ENCODE measurements at regions not wholly inside any gene's neighbourhood (a gene's known extent, or its start where the extent isn't known, plus 50 kb on each side); places are given as distances from the start of the nearest gene placed in this dataset.
"Not testable (repeated sequence)": the region's sequence is repeated elsewhere in the genome, so short reads cannot be mapped to it uniquely, and the experiment has no call there.

DNA sequence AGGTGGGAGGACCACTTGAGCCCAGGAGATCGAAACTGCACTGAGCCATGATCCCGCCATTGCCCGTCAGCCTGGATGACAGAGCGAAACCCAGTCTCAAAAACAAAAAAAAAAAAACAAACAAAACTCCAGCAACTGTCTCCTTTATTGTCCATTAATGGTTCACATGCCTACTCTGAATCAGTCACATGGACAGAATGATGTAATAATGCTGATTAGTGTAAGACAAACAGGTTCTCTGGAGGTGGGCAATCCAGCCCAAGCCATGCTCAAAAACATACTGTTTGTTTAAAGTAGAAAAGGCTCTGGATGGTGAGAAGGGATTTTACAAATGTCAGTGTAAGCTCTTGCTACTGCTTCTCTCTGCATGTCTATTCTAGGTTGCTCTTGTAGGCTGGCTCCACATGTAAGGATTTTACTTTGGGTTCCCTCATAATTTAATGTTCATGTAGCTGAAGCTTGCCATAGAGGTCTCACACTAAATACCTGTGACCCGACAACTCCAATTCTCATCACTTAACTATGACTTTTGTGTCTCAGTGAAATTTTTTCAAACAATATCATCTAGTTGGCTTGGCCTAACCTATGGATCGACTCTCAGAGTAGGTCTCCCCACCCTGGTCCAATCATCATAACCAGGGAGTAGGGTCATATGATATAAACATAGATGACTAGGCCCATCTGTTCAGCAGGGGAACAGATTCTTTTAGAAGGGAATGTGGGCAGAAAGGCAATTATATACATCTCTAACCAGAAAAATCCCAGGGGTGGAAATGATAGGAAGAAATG is 83.9 kb upstream of the SLC39A10 start:
- no peak for DNase-seq (ENCODE audit: low spot score)

DNA sequence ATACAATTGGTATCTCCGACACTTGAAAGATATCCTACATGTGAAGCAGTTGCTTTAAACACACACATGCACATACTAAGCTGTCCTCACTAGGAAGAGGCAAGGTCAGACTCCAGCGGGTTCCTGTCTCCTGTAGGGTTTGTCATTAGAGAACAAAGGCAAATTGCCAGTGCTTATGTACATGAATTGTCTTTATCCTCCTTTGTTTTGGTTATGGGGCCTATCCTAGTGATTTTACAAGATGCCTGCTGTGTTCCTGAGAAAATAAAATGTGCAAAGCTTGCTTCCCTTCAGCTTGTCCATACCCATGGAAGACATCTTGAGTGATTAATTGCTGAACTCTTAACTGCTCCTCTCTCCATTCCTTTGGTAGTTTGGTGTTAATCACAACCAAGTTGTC is 86.7 kb upstream of the SLC39A10 start:
- no peak for DNase-seq (ENCODE audit: low spot score)

DNA sequence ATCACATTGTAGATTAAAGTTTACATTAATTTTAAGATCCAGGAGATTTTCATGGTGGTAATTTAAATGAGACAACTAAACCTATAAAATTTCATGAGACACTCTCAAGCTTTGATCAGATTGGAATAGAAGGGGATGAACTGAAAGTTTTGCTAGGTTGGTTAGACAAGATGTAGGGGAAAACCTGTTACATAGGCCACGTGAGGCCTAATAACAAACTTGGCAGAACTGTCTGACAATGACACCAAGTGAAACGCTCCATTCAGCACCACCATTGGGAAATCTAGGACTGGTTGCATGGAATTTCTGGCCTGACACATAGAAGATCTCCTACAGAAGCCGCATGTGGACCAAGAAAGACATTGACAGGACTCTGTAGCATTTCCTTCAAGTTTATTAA is 87.8 kb upstream of the SLC39A10 start:
- DNase-seq (ENCODE audit: low spot score): no peak

DNA sequence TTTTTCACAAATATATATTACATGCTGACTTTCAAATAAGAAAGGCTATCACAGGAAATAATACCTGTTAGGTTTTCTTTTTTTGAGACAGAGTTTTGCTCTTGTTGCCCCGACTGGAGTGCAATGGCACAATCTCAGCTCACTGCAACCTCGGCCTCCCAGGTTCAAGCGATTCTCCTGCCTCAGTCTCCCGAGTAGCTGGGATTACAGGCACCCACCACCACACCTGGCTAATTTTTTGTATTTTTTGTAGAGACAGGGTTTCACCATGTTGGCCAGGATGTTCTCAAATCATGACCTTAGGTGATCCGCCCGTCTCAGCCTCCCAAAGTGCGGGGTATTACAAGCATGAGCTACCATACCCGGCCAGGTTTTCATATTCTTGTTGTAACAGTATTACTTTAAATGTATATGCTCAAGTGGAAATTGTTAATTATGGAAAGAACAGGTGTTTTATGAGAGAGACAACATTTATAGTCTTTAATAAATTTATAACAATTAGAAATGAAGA is 92.3 kb upstream of the SLC39A10 start:
- not testable (repeated sequence) for DNase-seq (ENCODE audit: low spot score)

DNA sequence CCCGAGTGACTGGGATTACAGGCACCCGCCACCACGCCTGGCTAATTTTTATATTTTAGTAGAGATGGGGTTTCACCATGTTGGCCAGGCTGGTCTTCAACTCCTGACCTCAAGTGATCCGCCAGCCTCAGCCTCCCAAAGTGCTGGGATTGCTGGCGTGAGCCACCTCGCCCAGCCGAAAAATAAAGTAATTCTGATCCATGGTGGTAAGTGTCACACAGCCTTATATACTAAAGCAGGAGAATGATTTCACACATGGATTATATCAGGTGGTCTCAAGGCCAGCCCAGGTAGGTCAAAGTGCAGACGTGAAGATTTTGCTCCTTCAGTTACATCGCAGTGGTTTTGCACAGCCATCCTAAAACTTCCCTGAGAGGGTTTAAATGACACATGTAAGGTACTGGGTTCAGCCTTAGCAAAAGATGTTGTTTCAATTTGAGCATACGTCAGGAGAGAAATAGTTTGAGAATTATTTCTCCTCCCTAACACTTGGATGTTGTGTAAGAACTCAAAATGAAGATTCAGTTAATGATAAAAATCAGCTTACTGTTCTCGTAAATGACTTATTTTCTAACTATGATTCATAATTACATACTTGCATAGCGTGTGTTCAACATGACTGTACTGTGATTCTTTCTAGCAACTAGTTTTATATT is 93.0 kb upstream of the SLC39A10 start:
- no peak for DNase-seq (ENCODE audit: low spot score)

DNA sequence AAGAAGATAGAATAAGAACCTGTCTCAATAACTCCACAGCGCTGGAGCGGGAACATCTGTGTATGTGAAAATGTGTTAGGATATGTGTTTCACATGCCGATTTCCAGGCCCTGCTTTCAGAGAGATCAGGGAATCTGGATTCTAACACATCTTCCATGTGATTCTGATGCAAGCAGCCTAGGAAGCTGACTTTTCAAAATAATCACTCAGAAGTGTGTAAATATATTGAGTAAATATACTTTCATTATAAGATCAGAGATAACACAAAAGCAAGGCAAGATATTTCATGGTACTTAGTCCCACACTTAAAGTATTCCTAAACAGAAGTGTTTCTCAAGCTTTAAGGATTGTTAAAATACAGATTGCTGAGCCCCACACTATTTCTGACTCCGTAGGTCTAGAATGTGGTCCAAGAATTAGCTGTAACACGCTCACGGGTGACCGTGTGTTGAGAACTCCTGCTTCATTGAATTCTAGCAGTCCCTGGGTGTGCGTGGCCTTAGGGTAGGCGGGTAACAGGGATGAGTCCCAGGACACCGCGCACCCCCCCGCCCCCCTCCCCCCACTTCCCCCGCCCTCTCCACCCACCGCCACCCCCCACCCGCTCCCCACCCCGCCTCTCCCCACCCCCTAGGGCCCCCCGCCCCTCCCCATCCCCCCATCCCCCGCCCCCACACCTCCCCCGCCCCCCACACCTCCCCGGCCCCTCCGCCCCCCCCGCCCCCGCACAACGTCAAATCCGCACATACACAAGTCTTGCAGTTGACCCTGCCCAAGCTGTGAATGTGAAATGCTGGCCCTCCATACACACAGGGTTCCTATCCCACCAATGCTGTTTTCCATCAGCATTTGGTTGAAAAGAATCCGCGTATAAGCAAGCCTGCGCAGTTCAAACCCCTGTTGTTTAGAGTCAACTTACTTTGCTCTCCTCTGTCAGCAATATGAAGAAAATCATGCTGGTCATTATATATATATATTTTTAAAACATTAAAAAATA is 94.2 kb upstream of the SLC39A10 start:
- no peak for DNase-seq (ENCODE audit: low spot score)

DNA sequence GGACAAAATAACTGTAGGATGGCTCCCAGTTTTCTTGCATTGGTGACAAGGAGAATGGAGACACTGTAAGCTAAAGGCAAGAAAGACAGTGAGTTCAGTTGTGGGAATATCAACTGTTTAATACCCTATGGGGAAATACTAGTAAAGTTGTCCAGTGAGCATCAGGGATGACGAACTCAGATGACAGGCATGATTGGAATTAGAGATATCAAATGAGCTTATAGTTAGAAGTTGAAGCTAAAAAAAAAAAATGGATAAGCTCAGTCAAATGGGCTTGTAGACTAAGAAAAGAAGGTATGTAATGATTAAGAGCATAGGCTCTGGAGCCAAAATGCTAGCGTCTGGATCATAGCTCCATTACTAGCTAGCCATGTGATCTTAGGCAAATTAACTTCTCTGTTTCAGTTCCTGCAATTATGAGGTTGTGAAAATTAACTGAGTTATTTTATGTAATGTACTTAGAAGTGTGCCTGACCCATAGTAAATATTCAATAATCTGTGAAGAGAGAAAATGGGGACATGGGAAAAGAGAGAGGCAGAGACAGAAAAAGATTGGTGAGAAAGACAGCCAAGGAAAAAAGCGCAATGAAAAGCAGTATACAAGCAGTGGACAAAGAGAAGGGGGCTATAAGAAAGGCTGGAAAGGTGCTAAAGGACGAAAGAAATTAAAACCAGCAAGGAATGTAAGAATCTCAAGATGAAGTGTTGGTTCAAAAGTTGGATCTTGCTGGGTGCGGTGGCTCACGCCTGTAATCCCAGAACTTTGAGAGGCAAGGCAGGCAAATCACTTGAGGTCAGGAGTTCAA is 95.7 kb upstream of the SLC39A10 start:
- DNase-seq (ENCODE audit: low spot score): no peak

DNA sequence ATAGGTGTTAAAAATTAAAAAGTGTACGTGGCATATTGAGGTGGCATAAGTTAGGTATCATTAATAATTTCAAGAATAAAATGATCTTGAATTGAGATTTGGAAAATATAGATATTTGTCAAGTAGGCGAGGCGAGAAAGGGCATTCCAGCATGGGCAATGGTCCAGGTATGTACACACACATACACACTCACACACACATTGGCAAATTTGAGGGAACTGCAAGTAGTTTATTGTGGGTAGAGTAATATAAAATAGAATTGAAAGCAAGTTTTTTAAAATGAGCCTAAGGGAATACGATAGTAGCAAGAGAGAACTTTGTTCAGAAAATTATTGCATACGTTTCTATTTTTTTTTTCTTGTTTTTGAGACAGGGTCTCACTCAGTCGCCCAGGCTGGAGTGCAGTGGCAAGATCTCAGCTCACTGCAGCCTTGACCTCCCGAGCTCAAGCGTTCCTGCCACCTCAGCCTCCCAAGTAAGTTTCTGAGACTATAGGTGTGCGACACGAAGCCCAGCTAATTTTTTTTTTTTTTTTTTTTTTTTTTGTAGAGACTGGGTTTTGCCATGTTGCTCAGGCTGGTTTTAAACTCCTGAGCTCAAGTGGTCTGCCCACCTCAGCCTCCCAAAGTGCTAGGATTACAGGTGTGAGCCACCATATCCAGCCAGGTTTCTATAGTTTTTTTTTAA is 96.7 kb upstream of the SLC39A10 start:
- no peak for DNase-seq (ENCODE audit: low spot score)

DNA sequence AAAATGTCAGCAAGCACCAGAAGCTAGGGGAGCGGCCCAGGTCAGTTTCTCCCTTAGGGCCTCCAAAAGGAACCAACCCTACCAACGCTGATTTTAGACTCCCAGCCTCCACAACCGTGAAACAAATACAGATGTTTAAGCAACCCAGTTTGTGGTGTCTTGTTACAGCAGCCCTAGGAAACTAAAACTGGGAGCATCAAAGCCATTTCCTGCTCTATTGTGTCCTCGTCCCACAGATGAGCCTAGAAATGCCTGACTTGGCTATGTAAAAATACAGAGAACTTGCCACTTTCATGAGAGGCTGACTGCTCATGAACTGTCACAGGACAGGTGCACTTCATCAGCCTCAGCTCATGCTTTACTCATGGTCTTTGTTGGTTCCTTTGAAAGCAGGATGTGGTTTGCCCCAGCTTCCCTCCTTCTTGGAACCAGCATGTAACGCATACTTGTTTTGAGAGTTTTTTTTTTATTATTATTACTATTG is 97.6 kb upstream of the SLC39A10 start:
- no peak for DNase-seq (ENCODE audit: low spot score)

DNA sequence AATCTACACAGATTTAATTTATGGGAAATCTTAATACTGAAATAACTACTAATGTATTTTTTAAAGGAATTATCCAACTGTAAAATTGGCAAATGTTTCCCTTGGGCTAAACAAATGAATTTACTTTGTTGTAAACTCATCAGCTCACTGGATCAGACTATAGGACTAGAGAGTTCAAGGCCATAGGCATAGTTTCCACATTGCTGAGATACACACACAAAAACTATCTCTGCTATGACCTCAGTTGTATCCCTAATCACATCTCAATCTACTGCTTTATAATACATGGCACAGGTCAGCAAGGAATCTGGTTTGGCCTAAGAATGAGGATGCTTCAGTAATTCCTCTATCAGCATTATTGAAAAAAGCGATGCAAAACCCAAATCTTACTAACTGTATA is 101.1 kb upstream of the SLC39A10 start:
- DNase-seq (ENCODE audit: low spot score): no peak

DNA sequence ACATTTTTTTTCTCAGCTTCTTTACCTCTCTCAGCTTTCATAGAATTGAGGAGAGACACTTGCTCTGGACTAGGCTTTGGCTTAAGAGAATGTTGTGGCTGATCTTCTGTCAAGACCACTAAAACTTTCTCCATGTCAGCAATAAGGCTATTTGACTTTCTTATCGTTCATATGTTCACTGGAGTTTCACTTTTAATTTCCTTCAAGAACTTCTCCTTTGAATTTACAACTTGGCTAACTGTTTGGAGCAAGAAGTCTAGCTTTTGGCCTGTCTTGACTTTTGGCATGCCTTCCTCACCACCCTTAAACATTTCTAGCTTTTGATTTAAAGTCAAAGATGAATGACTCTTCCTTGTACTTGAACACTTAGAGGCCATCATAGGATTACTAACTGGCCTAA is 104.4 kb upstream of the SLC39A10 start:
- DNase-seq (ENCODE audit: low spot score): no peak

DNA sequence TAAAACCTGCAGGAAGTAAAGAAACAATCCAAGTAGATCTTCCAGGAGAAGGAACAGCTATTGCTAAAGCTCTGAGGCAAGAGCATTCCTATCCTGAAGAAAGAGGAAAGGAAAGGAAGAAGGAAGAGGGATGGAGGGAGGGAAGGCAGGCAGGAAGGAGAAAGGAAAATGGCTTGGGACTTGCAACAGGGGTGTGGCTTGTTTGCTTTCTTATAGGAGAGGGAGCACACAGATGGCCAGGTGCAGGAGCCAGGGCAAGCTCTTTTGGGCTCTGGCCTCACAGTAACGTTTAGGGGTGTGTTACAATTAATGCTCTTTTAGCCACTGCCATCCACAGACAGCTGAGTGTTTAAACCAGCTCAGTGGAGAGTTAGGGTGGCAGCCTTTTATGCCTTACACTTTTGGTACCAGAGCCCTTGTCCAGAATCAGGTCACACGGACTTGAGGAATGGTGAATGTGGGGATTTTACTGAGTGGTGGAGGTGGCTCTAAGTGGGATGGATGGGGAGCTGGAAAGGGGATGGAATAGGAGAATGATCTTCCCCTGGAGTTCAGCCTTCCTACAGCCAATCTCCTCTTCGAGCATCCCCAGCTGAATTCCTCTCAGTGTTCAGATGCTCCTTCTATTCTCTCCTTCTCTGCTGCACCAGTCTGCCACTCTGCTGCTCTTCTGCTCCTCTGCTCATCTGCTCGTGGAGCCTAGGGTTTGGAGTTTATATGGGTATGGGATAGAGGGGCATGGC is 108.7 kb upstream of the SLC39A10 start:
- no peak for DNase-seq (ENCODE audit: low spot score)

DNA sequence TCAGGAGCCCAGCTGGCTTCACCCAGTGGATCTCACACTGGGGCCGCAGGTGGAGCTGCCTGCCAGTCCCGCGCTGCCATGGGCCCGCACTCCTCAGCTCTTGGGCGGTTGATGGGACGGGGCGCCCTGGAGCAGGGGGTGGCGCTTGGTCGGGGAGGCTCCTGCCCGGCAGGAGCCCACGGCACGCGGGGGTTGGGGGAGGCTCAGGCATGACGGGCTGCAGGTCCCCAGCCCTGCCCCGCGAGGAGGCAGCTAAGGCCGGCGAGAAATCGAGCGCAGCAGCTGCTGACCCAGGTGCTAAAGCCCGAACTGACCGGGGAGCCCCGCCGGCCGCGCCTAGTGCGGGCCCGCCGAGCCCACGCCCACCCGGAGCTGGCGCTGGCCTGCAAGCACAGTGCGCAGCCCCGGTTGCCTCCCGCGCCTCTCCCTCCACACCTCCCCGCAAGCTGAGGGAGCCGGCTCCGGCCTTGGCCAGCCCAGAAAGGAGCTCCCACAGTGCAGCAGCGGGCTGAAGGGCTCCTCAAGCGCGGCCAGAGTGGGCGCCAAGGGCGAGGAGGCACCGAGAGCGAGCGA is 109.7 kb upstream of the SLC39A10 start:
- not testable (repeated sequence) for DNase-seq (ENCODE audit: low spot score)

DNA sequence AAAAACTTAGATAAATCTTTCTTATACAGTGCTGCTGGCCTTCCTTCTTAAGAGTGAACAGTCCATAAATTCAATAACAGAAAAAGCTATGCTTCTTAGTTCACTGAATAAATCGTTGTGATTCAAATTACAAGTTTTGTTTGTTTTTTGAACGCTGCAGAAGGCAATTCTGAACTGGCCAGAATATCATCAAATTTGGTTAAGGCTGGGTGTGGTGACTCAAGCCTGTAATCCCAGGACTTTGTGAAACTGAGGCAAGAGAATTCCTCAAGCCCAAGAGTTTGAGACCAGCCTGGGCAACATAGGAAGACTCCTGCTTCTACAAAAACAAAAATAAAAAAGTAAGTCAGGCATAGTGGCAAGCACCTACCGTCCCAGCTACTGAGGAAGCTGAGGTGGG is 111.2 kb upstream of the SLC39A10 start:
- DNase-seq (ENCODE audit: low spot score): no peak

DNA sequence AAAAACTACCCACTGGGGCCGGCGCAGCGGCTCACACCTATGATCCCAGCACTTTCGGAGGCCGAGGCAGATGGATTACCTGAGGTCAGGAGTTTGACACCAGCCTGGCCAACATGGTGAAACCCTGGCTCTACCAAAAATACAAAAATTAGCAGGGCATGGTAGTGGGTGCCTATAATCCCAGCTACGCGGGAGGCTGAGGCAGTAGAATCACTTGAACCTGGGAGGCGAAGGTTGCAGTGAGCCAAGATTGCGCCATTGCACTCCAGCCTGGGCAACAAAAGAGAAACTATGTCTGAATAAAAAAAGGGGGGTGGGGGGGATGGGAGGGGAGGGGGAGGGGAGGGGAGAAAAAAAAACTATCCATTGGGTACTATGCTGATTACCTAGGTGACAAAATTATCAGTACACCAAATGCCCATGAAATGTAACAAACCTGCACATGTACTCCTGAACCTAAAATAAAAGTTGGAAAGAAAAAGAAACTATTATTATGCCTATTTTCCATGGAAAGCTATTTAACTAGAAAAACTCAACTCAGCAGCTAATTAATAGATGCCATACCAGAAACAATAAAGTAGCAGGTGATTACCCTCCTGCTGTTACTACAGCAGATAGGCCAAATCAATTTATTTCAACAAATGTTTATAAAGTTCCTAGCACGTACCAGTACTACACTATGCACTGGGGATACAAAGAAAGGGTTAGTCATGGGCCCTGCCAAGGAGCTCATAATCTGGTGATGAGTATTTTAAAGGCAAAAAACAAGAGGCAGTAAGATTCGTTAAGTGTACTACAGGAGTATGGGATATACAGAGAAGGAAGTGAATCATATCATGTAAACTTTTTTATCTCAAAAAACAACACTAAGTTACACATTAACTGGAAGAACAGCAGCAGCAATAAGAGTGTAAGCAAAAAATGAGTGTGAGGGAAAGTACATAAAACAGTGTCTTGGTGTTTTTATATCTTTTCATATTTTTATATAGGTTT is 112.8 kb upstream of the SLC39A10 start:
- DNase-seq (ENCODE audit: low spot score): no peak

DNA sequence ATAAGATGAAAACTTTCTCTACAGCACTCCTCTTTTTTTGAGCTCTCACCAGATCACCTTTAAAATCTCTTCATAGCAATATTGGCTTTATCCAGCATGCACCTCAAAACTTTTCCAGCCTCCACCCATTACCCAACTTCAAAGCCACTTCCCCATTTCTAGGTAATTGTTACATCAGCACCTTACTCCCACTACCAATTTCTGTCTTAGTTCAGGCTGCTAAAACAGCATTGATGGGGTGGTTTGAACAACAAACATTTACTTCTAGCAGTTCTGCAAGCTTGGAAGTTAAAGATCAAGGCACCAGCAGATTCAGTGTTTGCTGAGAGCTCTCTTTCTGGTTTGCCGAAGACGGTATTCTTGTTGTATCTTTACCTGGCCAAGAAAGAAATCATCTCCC is 114.0 kb upstream of the SLC39A10 start:
- DNase-seq (ENCODE audit: low spot score): no peak

DNA sequence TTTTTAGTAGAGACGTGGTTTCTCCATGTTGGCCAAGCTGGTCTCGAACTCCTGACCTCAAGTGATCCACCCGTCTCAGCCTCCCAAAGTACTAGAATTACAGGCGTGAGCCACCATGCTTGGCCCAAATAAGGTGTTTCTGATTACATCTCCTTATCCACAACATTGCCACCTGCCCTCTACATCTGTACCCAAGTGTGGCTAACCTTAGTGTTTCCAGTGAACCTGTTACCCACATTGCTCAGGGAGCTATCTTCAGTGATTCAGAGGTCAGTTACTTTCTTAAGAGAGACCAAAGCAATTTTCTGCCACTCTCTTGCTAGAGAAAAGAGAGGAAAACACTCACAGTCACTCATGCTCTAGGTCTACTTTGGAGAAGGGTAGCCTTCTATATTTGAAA is 115.0 kb upstream of the SLC39A10 start:
- no peak for DNase-seq (ENCODE audit: low spot score)

DNA sequence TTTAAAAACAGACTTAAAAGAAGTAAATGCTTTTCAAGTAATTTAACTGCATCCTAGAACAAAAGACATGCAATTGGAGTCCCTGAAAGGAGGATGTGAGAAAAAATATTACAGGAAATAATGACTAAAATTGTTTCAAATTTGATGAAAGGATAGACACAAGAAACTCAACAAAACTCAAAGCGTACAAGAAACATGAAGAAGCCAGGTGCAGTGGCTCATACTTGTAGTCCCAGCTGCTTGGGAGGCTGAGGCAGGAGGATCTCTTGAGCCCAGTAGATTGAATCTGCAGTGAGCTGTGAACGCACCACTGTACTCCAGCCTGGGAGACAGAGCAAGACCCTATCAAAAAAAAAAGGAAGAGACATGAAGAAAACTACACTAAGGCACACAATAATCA is 118.1 kb upstream of the SLC39A10 start:
- no peak for DNase-seq (ENCODE audit: low spot score)
